Muscle layer of colon (tissue), 2 donors: ENCODE measurements at regions not wholly inside any gene's neighbourhood (a gene's known extent, or its start where the extent isn't known, plus 50 kb on each side); places are given as distances from the start of the nearest gene placed in this dataset.

ENCODE experiments used
- H3K27ac ChIP-seq: one replicate; pipeline ENCODE4 v1.7.0; 2013; ENCODE audit warnings: low read depth, mild to moderate bottlenecking, low read length, moderate library complexity
- H3K27me3 ChIP-seq, 2 donors: one replicate each; pipeline ENCODE4 v1.7.0; 2013; ENCODE audit warnings: low read length in 2 of 2, mild to moderate bottlenecking in 2 of 2; ENCODE audit not compliant: insufficient read depth in 2 of 2, control insufficient read depth in 1 of 2
- H3K36me3 ChIP-seq: one replicate; pipeline ENCODE4 v1.7.0; 2013; ENCODE audit warnings: mild to moderate bottlenecking, low read length; ENCODE audit not compliant: insufficient read depth
- H3K4me1 ChIP-seq: one replicate; pipeline ENCODE4 v1.7.0; 2013; ENCODE audit warnings: mild to moderate bottlenecking, low read length; ENCODE audit not compliant: insufficient read depth
- H3K4me3 ChIP-seq, 2 donors: one replicate each; pipeline ENCODE4 v1.7.0; 2013; ENCODE audit warnings: low read length in 2 of 2, low read depth in 1 of 2, mild to moderate bottlenecking in 1 of 2, moderate library complexity in 1 of 2
- H3K9ac ChIP-seq: one replicate; pipeline ENCODE4 v1.7.0; 2013; ENCODE audit warnings: low read length
- H3K9me3 ChIP-seq: one replicate; pipeline ENCODE4 v1.7.0; 2013; ENCODE audit warnings: mild to moderate bottlenecking, low read length
- donor health status: abdominal sarcoma.
- donor health status: Adenocarcinoma of cecum.

DNA sequence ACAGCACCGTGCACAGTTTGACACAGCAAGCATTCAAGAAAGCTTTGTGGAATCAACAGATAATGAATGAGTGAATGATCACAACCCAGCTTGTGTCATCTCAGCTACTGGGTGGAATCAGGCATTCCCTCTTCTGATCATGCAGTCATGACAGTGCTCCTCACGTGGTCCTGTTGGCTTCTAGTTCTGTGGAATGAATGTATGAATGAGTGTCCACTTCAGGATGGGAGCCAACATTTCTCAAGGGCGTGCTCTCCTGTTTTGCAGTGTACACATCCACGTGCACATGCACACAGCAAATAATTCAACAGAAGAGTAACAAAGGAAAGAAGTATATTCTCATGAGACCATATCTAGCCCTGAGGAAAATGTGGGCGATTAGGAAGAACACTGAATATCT, 133.1 kb upstream of the NPVF start:
- Histone ChIP-seq H3K9me3 (no peaks in the 10 kb centered on the region), H3K27me3 (no peaks in the 10 kb centered on the region), H3K9ac (no peak overlapping the region), H3K27ac (no peak overlapping the region), H3K4me1 (no peaks in the 10 kb centered on the region), H3K36me3 (no peaks in the 10 kb centered on the region), H3K4me3 (no peak overlapping the region)

- no peaks in the 10 kb centered on the region for H3K4me1 ChIP-seq
- H3K36me3 ChIP-seq: no peaks in the 10 kb centered on the region
- no peaks in the 10 kb centered on the region for H3K9me3 ChIP-seq
- H3K27me3 ChIP-seq: no peaks in the 10 kb centered on the region
- no peak overlapping the region for H3K27ac ChIP-seq
- no peak overlapping the region for H3K4me3 ChIP-seq
- H3K9ac ChIP-seq: no peak overlapping the region
Measured at GRCh38 chr7:25361863-25362262, 133.6 kb upstream of the NPVF start.

- no peaks in the 10 kb centered on the region for H3K36me3 ChIP-seq
- H3K4me1 ChIP-seq: no peaks in the 10 kb centered on the region
- no peak overlapping the region for H3K4me3 ChIP-seq
- peaks cover 2% of the 10 kb centered on the region for H3K9me3 ChIP-seq
- no peaks in the 10 kb centered on the region for H3K27me3 ChIP-seq
- H3K27ac ChIP-seq: no peak overlapping the region
- H3K9ac ChIP-seq: no peak overlapping the region
Measured at GRCh38 chr7:25368599-25369201, 140.4 kb upstream of the NPVF start.

- H3K4me3 ChIP-seq: no peak overlapping the region
- H3K27me3 ChIP-seq: no peaks in the 10 kb centered on the region
- H3K27ac ChIP-seq: no peak overlapping the region
- H3K9ac ChIP-seq: no peak overlapping the region
- H3K36me3 ChIP-seq: no peaks in the 10 kb centered on the region
- peaks cover 2% of the 10 kb centered on the region for H3K9me3 ChIP-seq
- no peaks in the 10 kb centered on the region for H3K4me1 ChIP-seq
Measured at GRCh38 chr7:25369786-25370185, 141.5 kb upstream of the NPVF start.

GRCh38 chr7:25371972-25372371, 143.7 kb upstream of the NPVF start:
- Histone ChIP-seq H3K4me1 (peaks cover 13% of the 10 kb centered on the region), H3K27ac (no peak overlapping the region), H3K9ac (no peak overlapping the region), H3K36me3 (no peaks in the 10 kb centered on the region), H3K4me3 (no peak overlapping the region), H3K9me3 (peaks cover 2% of the 10 kb centered on the region), H3K27me3 (no peaks in the 10 kb centered on the region)

DNA sequence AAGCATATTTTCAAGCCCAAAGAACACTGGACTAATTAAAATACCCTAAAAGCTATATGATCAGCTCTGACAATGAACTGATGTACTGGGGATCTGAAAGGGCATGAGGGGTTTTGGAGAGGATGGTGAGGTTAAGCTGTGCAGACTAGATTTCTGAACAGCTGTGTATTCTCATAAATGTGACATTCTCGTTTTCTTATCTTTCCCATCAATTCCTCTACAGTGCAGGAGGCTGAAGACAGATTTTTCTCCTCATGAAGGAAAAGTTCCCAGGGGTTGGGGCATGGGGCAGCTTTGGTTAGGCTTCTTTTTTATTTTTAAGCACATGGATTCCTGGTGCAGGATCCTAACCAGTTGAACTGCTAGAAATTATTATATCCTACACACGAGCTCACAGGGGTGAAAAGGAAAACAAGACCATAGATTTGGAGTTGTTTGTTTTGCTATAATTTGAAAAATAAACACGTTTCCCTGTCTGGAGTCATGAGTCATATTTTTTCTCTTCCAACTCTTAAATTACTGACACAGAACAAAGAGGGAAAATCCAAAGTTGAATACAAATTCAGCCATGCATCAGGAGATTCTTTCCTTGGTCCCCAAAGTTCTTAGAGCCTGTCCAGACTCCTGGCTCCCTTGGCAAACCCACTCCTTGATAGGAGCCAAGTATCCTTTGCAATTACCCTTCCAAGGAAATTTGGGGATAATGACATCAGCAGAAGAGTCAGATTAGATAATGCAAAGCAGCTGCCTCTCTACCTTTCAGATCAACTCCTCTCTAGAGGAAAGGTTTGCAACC, 147.7 kb upstream of the NPVF start:
- no peak overlapping the region for H3K4me3 ChIP-seq
- H3K27ac ChIP-seq: no peak overlapping the region
- peaks cover 2% of the 10 kb centered on the region for H3K9me3 ChIP-seq
- H3K4me1 ChIP-seq: peaks cover 13% of the 10 kb centered on the region
- H3K36me3 ChIP-seq: no peaks in the 10 kb centered on the region
- H3K9ac ChIP-seq: no peak overlapping the region
- H3K27me3 ChIP-seq: no peaks in the 10 kb centered on the region

GRCh38 chr7:25379351-25380300, 151.3 kb upstream of the NPVF start:
- Histone ChIP-seq H3K27me3 (no peaks in the 10 kb centered on the region), H3K9me3 (no peaks in the 10 kb centered on the region), H3K4me3 (no peak overlapping the region), H3K9ac (no peak overlapping the region), H3K4me1 (peaks cover 13% of the 10 kb centered on the region), H3K27ac (no peak overlapping the region), H3K36me3 (no peaks in the 10 kb centered on the region)

- Histone ChIP-seq H3K9me3 (no peaks in the 10 kb centered on the region), H3K36me3 (no peaks in the 10 kb centered on the region), H3K27ac (no peak overlapping the region), H3K9ac (no peak overlapping the region), H3K27me3 (no peaks in the 10 kb centered on the region), H3K4me3 (no peak overlapping the region), H3K4me1 (peaks cover 5% of the 10 kb centered on the region)
Measured at GRCh38 chr7:25381818-25382589, 153.7 kb upstream of the NPVF start.

DNA sequence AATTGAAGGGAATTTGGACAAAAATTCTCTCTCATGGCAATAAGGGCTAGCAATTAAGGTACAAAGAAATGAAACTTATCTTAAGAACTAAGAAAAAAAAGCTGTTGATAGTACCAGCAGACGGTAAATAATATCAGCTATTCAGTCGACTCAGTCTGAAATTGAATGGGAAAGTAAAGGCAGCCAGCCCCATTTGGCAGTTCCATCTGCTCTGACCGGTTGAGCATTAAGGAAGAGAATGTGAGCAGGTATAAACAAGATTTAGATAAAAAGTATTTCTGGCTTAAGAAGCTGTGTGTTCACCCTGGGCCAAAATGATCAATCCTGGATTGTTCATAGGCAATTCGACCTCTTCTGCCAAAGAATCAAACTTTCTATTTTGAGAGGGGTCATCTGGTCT, 154.6 kb upstream of the NPVF start:
- Histone ChIP-seq H3K36me3 (no peaks in the 10 kb centered on the region), H3K27me3 (no peaks in the 10 kb centered on the region), H3K4me3 (no peak overlapping the region), H3K9me3 (no peaks in the 10 kb centered on the region), H3K4me1 (peaks cover 5% of the 10 kb centered on the region), H3K27ac (no peak overlapping the region), H3K9ac (no peak overlapping the region)

- no peak overlapping the region for H3K9ac ChIP-seq
- H3K36me3 ChIP-seq: no peaks in the 10 kb centered on the region
- no peak overlapping the region for H3K4me3 ChIP-seq
- no peak overlapping the region for H3K27ac ChIP-seq
- peaks cover 5% of the 10 kb centered on the region for H3K4me1 ChIP-seq
- no peaks in the 10 kb centered on the region for H3K27me3 ChIP-seq
- H3K9me3 ChIP-seq: no peaks in the 10 kb centered on the region
Measured at GRCh38 chr7:25383402-25383801, 155.1 kb upstream of the NPVF start.
